Keratinocyte (primary cell): ENCODE measurements at regions not wholly inside any gene's neighbourhood (a gene's known extent, or its start where the extent isn't known, plus 50 kb on each side); places are given as distances from the start of the nearest gene placed in this dataset.

Source experiments
- DNase-seq: peaks from one replicate; pipeline ENCODE4 v3.0.0-alpha.2; 2011; ENCODE audit warnings: low read depth, missing footprints, low spot score
- FAIRE-seq: peaks from 2 replicates; lab custom pipeline; 2011; peaks lifted over from hg19 to GRCh38; lab: Jason Lieb, UNC
- H2AFZ ChIP-seq: 2 replicates; pipeline ENCODE4 v1.6.0; 2012; ENCODE audit warnings: low read length, control low read depth, inconsistent platforms; ENCODE audit not compliant: control insufficient read depth
- H3K27ac ChIP-seq: 2 replicates; pipeline ENCODE4 v1.5.1; 2011; ENCODE audit warnings: low read length; ENCODE audit not compliant: control insufficient read depth, insufficient read depth
- H3K27me3 ChIP-seq: 3 replicates; pipeline ENCODE4 v1.6.0; 2011; ENCODE audit warnings: low read length; ENCODE audit not compliant: control insufficient read depth, insufficient read depth; ENCODE audit errors: extremely low read depth
- H3K36me3 ChIP-seq, 2 experiments: 2 replicates in 1 of 2; 3 replicates in 1 of 2; pipeline ENCODE4 v1.5.1; 2011; ENCODE audit warnings: low read length in 2 of 2, mild to moderate bottlenecking in 1 of 2; ENCODE audit not compliant: control insufficient read depth in 2 of 2, insufficient read depth in 2 of 2; ENCODE audit errors: extremely low read depth in 1 of 2
- H3K4me1 ChIP-seq: 3 replicates; pipeline ENCODE4 v1.5.1; 2011; ENCODE audit warnings: low read length; ENCODE audit not compliant: control insufficient read depth, insufficient read depth; ENCODE audit errors: extremely low read depth
- H3K4me2 ChIP-seq: 3 replicates; pipeline ENCODE4 v1.6.0; 2011; ENCODE audit warnings: low read depth, low read length; ENCODE audit not compliant: control insufficient read depth, insufficient read depth; ENCODE audit errors: extremely low read depth
- H3K4me3 ChIP-seq, 3 experiments: fragments of 200-600 bp in 1 of 3; sonication (generic) in 1 of 3; 2 replicates in 2 of 3; 3 replicates in 1 of 3; pipeline ENCODE4 v1.5.1; 2011 to 2016; ENCODE audit warnings: low read length in 3 of 3, mild to moderate bottlenecking in 3 of 3, control low read depth in 2 of 3, inconsistent platforms in 1 of 3, low read depth in 1 of 3, mixed read lengths in 1 of 3, mixed run types in 1 of 3, moderate library complexity in 1 of 3; ENCODE audit not compliant: control insufficient read depth in 2 of 3, insufficient read depth in 2 of 3; ENCODE audit errors: extremely low read depth in 1 of 3
- H3K79me2 ChIP-seq: 2 replicates; pipeline ENCODE4 v1.6.0; 2012; ENCODE audit warnings: low read length; ENCODE audit not compliant: control insufficient read depth, insufficient read depth
- H3K9ac ChIP-seq: 3 replicates; pipeline ENCODE4 v1.6.0; 2011; ENCODE audit warnings: low read length; ENCODE audit not compliant: control insufficient read depth, insufficient read depth; ENCODE audit errors: extremely low read depth
- H3K9me1 ChIP-seq: 3 replicates; pipeline ENCODE4 v1.6.0; 2011; ENCODE audit warnings: low read length; ENCODE audit not compliant: control insufficient read depth, insufficient read depth; ENCODE audit errors: extremely low read depth
- H3K9me3 ChIP-seq: 2 replicates; pipeline ENCODE4 v1.5.1; 2012; ENCODE audit warnings: low read depth, low read length; ENCODE audit not compliant: control insufficient read depth
- H4K20me1 ChIP-seq: 3 replicates; pipeline ENCODE4 v1.6.0; 2011; ENCODE audit warnings: low read length; ENCODE audit not compliant: control insufficient read depth, insufficient read depth; ENCODE audit errors: extremely low read depth
- CTCF ChIP-seq, 3 experiments: IDR thresholded peaks in 1 of 3; conservative IDR thresholded peaks in 1 of 3; optimal IDR thresholded peaks in 1 of 3; 2 replicates in 2 of 3; 3 replicates in 1 of 3; pipeline versions ENCODE3 to v1.5.1; 2011; ENCODE audit warnings: low read length in 3 of 3, mild to moderate bottlenecking in 3 of 3, moderate library complexity in 2 of 3, control low read depth in 1 of 3, inconsistent platforms in 1 of 3; ENCODE audit not compliant: insufficient read depth in 2 of 3; ENCODE audit errors: extremely low read depth in 1 of 3
- EZH2 ChIP-seq: IDR thresholded peaks from one replicate; pipeline ENCODE4 v1.6.1; 2012; ENCODE audit warnings: inconsistent platforms, mild to moderate bottlenecking, low read length, moderate library complexity
- dilution Hi-C: fragments of 300-500 bp; cut with MboI; formaldehyde crosslinking; loops from one replicate; pipeline ENCODE4 v1.7.0; 2020; ENCODE audit warnings: low sequenced_read_pairs; ENCODE audit not compliant: extremely low pct_ligation_motif_present

GRCh38 chr7:45977256-45977780, 56.2 kb upstream of the IGFBP3 start:
- dilution Hi-C loops: no loop called here
- Histone ChIP-seq H4K20me1 (no peaks in the 10 kb centered on the region), H2AFZ (no peak overlapping the region), H3K27me3 (no peaks in the 10 kb centered on the region), H3K27ac (no peak overlapping the region), H3K9me3 (no peaks in the 10 kb centered on the region), H3K4me2 (peak overlapping the region; percentile 40), H3K4me3 (no peak overlapping the region), H3K36me3 (no peaks in the 10 kb centered on the region), H3K9me1 (no peaks in the 10 kb centered on the region), H3K9ac (no peak overlapping the region), H3K79me2 (no peaks in the 10 kb centered on the region), H3K4me1 (peaks cover 26% of the 10 kb centered on the region)
- FAIRE-seq (no peak), DNase-seq (no peak)
- TF ChIP-seq EZH2 (no peak), CTCF (optimal IDR thresholded peaks at IDR 0.05 in 1 of 3, IDR thresholded peaks at IDR 0.05 in 1 of 3, conservative IDR thresholded peaks at IDR 0.05 in 1 of 3; ENCODE audit: extremely low read depth in 1 of 3, insufficient read depth in 2 of 3, low read length in 3 of 3) (no peak)

- no peaks in the 10 kb centered on the region for H3K9me3 ChIP-seq
- no peak overlapping the region for H3K27ac ChIP-seq
- DNase-seq: no peak
- H3K36me3 ChIP-seq: no peaks in the 10 kb centered on the region
- H3K4me3 ChIP-seq: no peak overlapping the region
- H3K9me1 ChIP-seq: no peaks in the 10 kb centered on the region
- no peak for TF ChIP-seq EZH2
- TF ChIP-seq CTCF (optimal IDR thresholded peaks at IDR 0.05 in 1 of 3, IDR thresholded peaks at IDR 0.05 in 1 of 3, conservative IDR thresholded peaks at IDR 0.05 in 1 of 3; ENCODE audit: extremely low read depth in 1 of 3, insufficient read depth in 2 of 3, low read length in 3 of 3): no peak
- dilution Hi-C loops: no loop called here
- H2AFZ ChIP-seq: no peak overlapping the region
- H3K9ac ChIP-seq: no peak overlapping the region
- no peak overlapping the region for H3K4me2 ChIP-seq
- no peaks in the 10 kb centered on the region for H3K27me3 ChIP-seq
- FAIRE-seq: no peak
- peaks cover 26% of the 10 kb centered on the region for H3K4me1 ChIP-seq
- H4K20me1 ChIP-seq: no peaks in the 10 kb centered on the region
- no peaks in the 10 kb centered on the region for H3K79me2 ChIP-seq
Observed at GRCh38 chr7:45976485-45976856, 55.4 kb upstream of the IGFBP3 start.
